ENCODE measurements at regions not wholly inside any gene's neighbourhood (a gene's known extent, or its start where the extent isn't known, plus 50 kb on each side); places are given as distances from the start of the nearest gene placed in this dataset.

DNA sequence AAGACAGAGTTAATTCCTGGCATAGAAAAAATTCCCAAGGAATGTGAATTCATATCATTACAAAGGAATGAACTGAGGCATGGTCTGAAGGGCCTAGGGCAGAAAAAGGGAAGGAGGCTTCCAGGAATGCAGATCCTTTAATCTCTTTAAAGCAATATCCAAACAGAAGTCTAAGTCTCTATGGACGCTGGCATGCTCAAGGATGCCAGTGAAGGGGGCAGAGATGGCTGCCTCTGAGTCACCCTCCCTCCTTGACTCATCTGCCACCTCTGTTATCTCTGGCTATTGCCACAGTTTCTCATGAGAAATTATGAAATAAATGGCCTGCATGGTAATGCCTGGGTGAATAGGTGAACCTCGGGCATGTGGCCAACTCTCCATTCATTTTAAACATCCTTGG lies 96.3 kb upstream of the BCL6 start:
- H3K4me3 ChIP-seq (ENCODE audit: low read depth, low read length), result no peak overlapping the region
- DNase-seq (ENCODE audit: low read depth), result no peak
- TF ChIP-seq, protein P1, sequence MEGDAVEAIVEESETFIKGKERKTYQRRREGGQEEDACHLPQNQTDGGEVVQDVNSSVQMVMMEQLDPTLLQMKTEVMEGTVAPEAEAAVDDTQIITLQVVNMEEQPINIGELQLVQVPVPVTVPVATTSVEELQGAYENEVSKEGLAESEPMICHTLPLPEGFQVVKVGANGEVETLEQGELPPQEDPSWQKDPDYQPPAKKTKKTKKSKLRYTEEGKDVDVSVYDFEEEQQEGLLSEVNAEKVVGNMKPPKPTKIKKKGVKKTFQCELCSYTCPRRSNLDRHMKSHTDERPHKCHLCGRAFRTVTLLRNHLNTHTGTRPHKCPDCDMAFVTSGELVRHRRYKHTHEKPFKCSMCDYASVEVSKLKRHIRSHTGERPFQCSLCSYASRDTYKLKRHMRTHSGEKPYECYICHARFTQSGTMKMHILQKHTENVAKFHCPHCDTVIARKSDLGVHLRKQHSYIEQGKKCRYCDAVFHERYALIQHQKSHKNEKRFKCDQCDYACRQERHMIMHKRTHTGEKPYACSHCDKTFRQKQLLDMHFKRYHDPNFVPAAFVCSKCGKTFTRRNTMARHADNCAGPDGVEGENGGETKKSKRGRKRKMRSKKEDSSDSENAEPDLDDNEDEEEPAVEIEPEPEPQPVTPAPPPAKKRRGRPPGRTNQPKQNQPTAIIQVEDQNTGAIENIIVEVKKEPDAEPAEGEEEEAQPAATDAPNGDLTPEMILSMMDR (IDR thresholded peaks at IDR 0.05; ENCODE audit: low read depth, low read length, missing control alignments), result no peak

DNA sequence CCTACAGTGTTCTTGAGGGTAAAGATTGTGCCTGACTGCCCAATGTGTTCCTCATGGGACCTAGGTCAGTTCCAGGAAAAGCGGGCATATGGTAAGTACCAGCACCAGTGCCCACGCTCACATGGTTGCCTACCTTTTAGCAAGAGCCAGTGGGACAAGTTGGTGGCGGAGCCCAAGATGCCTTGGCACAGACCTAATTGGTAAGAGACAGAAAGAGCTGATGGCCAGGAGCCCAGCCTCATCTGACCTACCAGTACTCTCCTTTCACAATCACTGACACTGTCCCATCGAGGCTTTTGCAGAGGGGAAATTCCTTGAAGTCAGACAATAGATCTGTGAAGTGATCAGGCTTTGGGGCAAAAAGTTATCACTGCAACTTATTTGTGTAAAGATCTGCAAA lies 98.4 kb upstream of the BCL6 start:
- TF ChIP-seq, protein P1 (IDR thresholded peaks at IDR 0.05; ENCODE audit: low read depth, low read length, missing control alignments), result no peak
- DNase-seq (ENCODE audit: low read depth), result no peak
- H3K4me3 ChIP-seq (ENCODE audit: low read depth, low read length), result no peak overlapping the region

DNA sequence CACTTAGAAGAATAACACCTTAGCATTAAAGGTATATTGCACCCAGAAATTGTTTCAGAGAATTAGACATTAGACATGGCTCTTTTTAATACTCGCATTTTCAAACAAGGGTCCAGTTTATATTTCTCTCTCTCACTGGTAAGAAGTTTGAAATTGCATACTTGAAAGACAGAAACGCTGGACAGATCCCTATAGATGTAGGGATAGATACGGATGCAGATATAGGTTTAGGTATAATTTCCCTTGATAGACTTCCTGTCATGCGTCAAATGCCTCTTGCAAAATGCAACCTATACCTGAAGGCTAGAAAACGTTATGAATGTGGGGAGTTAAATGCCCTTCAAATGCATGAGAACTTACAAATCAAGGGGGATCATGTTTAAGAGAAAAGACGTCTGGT lies 99.4 kb upstream of the BCL6 start:
- TF ChIP-seq, protein P1 (IDR thresholded peaks at IDR 0.05; ENCODE audit: low read depth, low read length, missing control alignments), result no peak
- no peak for DNase-seq (ENCODE audit: low read depth)
- no peak overlapping the region for H3K4me3 ChIP-seq (ENCODE audit: low read depth, low read length)

DNA sequence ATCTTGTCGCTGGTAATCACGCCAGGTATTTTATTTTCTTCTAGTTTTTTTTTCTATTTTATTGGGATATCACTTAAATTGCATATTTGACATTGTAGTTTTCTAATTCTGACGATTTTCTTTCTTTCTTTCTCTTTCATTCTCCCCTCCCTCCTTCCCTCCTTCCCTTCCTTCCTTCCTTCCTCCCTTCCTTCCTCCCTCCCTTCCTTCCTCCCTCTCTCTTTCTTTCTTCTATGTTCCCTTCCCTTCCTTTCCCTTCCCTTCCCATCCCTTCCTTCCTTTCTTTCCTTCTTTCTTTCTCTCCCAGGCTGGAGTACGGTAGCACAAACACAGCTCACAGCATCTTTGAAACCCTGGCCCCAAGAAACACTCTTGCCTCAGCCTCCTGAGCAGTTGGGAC lies 100.6 kb upstream of the BCL6 start:
- no peak for DNase-seq (ENCODE audit: low read depth)
- H3K4me3 ChIP-seq (ENCODE audit: low read depth, low read length), result no peak overlapping the region
- TF ChIP-seq, protein P1 (IDR thresholded peaks at IDR 0.05; ENCODE audit: low read depth, low read length, missing control alignments), result no peak

DNA sequence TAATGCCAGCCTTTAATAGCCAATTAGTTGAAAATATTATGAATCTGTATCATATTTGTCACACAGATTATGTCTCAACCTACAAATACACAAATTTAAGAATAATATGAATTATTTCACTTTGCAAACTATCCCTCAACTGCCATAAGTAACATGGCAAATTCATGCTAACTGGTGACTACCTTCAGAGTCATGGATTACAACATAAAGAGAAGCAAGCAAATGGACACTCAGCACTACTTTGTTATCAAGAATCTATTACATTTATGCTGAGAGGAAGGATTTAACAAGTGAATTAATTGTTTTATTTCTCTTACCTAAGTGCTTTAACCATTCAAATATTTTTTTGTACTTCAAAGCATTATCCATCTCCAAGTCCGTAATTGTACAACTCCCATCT lies 103.1 kb upstream of the BCL6 start:
- TF ChIP-seq, protein P1 (IDR thresholded peaks at IDR 0.05; ENCODE audit: low read depth, low read length, missing control alignments), result no peak
- no peak for DNase-seq (ENCODE audit: low read depth)
- H3K4me3 ChIP-seq (ENCODE audit: low read depth, low read length), result no peak overlapping the region

DNA sequence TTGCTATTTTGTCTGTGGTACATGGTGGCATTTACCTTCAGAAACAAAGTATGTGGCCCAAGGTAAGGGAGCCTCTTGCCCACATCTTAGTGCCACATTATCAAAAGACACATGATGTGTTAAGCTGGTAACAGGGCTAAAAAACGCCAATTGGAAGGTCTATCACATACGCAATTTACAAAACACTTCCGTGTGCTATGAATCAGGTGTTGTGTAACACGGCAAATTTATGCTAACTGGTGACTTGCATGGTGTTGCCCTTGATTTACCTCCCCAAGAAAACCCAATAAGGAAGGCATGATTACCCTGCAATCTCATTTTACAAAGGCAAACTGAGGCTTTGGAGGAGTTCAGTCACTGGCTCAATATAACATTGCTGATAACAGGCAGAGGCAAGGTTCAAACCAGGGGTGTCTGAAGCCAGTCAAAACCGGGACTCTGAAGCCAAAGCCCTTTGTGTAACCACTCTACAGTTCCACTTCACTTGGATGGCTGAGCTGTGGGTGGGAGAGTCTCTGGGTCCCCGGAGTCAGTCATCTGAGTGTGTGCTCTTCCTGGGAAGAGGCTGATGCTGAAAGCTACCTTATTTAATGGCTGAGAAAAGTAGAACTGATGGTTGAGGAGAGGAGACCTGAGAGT lies 103.9 kb upstream of the BCL6 start:
- TF ChIP-seq, protein P1 (IDR thresholded peaks at IDR 0.05; ENCODE audit: low read depth, low read length, missing control alignments), result no peak
- no peak for DNase-seq (ENCODE audit: low read depth)
- H3K4me3 ChIP-seq (ENCODE audit: low read depth, low read length), result no peak overlapping the region

DNA sequence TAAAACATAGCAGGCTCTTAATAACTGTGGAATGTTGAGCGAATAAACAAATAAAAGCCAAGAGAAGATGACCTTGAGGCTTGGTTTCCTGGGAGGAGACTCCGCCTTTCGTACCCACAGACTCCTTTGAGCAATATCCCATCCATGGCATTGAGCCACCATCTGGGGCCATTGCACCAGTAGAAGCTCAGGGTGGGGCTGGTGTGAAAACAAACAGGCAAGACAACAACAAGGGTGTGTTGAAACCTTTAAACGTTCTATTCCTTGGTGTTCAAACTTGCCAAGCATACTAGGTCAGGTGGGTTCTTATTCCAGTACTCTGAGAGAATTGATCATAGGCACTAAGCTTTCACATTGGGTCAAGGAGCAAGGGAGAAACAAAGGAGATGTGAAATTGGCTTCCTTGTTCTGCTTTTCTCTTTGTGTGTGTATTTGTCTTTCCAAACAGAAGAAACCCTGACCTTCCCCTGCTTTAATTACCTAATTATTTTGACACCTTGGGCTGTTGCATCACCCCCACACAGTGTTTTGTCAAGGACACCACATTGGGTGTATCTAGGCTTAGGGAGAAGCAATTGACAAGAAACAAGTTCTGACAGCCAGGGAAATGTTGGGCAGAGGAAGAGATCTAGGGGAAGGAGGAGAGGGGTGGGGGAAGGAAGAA lies 105.1 kb upstream of the BCL6 start:
- no peak for DNase-seq (ENCODE audit: low read depth)
- TF ChIP-seq, protein P1 (IDR thresholded peaks at IDR 0.05; ENCODE audit: low read depth, low read length, missing control alignments), result no peak
- H3K4me3 ChIP-seq (ENCODE audit: low read depth, low read length), result no peak overlapping the region
